ENCODE measurements at regions not wholly inside any gene's neighbourhood (a gene's known extent, or its start where the extent isn't known, plus 50 kb on each side); places are given as distances from the start of the nearest gene placed in this dataset.

DNA sequence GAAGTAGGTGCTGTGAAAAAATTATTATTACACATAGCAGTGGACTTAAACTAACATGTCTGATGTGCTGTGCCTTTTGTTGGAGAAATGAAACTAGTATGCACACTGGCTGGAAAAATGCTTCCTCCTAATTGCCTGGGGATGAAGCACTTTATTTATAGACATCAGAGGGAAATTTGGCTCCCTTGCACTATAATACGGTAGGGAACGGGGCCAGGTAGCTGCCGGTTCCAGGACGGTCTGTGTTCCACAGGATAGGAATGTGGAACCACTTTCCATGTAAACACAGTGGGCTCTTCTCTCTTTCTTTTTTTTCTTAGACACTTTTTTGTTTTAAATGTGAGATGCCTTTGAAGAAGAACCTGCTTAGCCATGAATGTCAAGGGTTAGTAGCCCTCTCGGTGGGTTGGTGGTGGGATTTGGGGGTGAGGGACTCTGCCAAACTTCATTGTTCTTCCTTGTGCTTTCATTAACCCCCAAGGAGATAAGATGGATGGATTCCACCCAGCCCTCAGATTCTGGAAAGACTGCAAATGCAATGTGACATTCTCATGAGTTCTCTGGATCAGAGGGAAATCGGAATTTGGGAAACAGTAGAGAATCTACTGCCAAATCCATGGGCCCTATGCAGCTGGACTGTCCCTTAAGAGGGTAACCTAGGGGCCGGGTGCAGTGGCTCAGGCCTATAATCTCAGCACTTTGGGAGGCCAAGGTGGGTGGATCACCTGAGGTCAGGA lies 58.0 kb upstream of the GSC start:
- Histone ChIP-seq H2AFZ (no peak overlapping the region), H3F3A (replicated peaks; ENCODE audit: low read depth) (no peaks in the 10 kb centered on the region), H3K27me3 (ENCODE audit: insufficient read depth) (no peaks in the 10 kb centered on the region), H3K4me3 (no peak overlapping the region), H3K9me2 (ENCODE audit: insufficient read depth) (no peaks in the 10 kb centered on the region), H3K79me2 (replicated peaks; ENCODE audit: insufficient read depth) (no peaks in the 10 kb centered on the region), H3K36me3 (ENCODE audit: insufficient read depth) (no peaks in the 10 kb centered on the region), H3K4me2 (no peak overlapping the region), H3K27ac (ENCODE audit: low read depth) (no peak overlapping the region), H4K20me1 (replicated peaks; ENCODE audit: insufficient read depth) (no peaks in the 10 kb centered on the region), H3K4me1 (ENCODE audit: insufficient read depth) (no peaks in the 10 kb centered on the region)
- Mint-ChIP-seq H3K27me3 (ENCODE audit: insufficient read depth, low read depth, poor library complexity) (peaks cover 4% of the 10 kb centered on the region), H3K36me3 (ENCODE audit: low read depth) (peaks cover 4% of the 10 kb centered on the region; the same call in 2 of the 3 replicates), H3K27ac (no peak overlapping the region), H3K9me3 (peaks cover 24% of the 10 kb centered on the region), H3K4me1 (no peaks in the 10 kb centered on the region; the same call in 2 of the 3 replicates), H3K4me3 (no peak overlapping the region)
- DNase-seq (ENCODE audit: low spot score) (no peak), ATAC-seq (no peak)
- no peak for TF ChIP-seq REST (IDR thresholded peaks at IDR 0.05; ENCODE audit: unreplicated experiment)
- TF ChIP-seq EZH2 (IDR thresholded peaks at IDR 0.05; ENCODE audit: low read depth, unreplicated experiment): no peak
- TF ChIP-seq, protein P1, sequence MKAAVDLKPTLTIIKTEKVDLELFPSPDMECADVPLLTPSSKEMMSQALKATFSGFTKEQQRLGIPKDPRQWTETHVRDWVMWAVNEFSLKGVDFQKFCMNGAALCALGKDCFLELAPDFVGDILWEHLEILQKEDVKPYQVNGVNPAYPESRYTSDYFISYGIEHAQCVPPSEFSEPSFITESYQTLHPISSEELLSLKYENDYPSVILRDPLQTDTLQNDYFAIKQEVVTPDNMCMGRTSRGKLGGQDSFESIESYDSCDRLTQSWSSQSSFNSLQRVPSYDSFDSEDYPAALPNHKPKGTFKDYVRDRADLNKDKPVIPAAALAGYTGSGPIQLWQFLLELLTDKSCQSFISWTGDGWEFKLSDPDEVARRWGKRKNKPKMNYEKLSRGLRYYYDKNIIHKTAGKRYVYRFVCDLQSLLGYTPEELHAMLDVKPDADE (IDR thresholded peaks at IDR 0.05): no peak
- TF ChIP-seq CREB1 (CRISPR knock-in tag; IDR thresholded peaks at IDR 0.05; ENCODE audit: low read depth): no peak
- no peak for TF ChIP-seq EZH2phosphoT487 (IDR thresholded peaks at IDR 0.05; ENCODE audit: unreplicated experiment)
- TF ChIP-seq ZNF114 (CRISPR knock-in tag; IDR thresholded peaks at IDR 0.05): no peak
- no peak for TF ChIP-seq POLR2AphosphoS5 (IDR thresholded peaks at IDR 0.05; ENCODE audit: low read depth)
- no peak for TF ChIP-seq JUNB (IDR thresholded peaks at IDR 0.05; ENCODE audit: unreplicated experiment)

- H3K4me1 Mint-ChIP-seq: no peaks in the 10 kb centered on the region; the same call in 2 of the 3 replicates
- ATAC-seq (no peak), DNase-seq (ENCODE audit: low spot score) (no peak)
- Histone ChIP-seq H3K4me2 (no peak overlapping the region), H3K4me3 (no peak overlapping the region), H4K20me1 (replicated peaks; ENCODE audit: insufficient read depth) (no peaks in the 10 kb centered on the region), H3K9me2 (ENCODE audit: insufficient read depth) (no peaks in the 10 kb centered on the region), H3F3A (replicated peaks; ENCODE audit: low read depth) (no peaks in the 10 kb centered on the region), H3K27me3 (ENCODE audit: insufficient read depth) (no peaks in the 10 kb centered on the region), H3K27ac (ENCODE audit: low read depth) (no peak overlapping the region), H3K79me2 (replicated peaks; ENCODE audit: insufficient read depth) (no peaks in the 10 kb centered on the region), H3K4me1 (ENCODE audit: insufficient read depth) (no peaks in the 10 kb centered on the region), H3K36me3 (ENCODE audit: insufficient read depth) (no peaks in the 10 kb centered on the region), H2AFZ (no peak overlapping the region)
- H3K9me3 Mint-ChIP-seq: peaks cover 24% of the 10 kb centered on the region
- H3K27ac Mint-ChIP-seq: no peak overlapping the region
- H3K27me3 Mint-ChIP-seq (ENCODE audit: insufficient read depth, low read depth, poor library complexity): peaks cover 4% of the 10 kb centered on the region
- no peak overlapping the region for H3K4me3 Mint-ChIP-seq
- peaks cover 4% of the 10 kb centered on the region; the same call in 2 of the 3 replicates for H3K36me3 Mint-ChIP-seq (ENCODE audit: low read depth)
- TF ChIP-seq JUNB (IDR thresholded peaks at IDR 0.05; ENCODE audit: unreplicated experiment): no peak
- TF ChIP-seq, protein P2, sequence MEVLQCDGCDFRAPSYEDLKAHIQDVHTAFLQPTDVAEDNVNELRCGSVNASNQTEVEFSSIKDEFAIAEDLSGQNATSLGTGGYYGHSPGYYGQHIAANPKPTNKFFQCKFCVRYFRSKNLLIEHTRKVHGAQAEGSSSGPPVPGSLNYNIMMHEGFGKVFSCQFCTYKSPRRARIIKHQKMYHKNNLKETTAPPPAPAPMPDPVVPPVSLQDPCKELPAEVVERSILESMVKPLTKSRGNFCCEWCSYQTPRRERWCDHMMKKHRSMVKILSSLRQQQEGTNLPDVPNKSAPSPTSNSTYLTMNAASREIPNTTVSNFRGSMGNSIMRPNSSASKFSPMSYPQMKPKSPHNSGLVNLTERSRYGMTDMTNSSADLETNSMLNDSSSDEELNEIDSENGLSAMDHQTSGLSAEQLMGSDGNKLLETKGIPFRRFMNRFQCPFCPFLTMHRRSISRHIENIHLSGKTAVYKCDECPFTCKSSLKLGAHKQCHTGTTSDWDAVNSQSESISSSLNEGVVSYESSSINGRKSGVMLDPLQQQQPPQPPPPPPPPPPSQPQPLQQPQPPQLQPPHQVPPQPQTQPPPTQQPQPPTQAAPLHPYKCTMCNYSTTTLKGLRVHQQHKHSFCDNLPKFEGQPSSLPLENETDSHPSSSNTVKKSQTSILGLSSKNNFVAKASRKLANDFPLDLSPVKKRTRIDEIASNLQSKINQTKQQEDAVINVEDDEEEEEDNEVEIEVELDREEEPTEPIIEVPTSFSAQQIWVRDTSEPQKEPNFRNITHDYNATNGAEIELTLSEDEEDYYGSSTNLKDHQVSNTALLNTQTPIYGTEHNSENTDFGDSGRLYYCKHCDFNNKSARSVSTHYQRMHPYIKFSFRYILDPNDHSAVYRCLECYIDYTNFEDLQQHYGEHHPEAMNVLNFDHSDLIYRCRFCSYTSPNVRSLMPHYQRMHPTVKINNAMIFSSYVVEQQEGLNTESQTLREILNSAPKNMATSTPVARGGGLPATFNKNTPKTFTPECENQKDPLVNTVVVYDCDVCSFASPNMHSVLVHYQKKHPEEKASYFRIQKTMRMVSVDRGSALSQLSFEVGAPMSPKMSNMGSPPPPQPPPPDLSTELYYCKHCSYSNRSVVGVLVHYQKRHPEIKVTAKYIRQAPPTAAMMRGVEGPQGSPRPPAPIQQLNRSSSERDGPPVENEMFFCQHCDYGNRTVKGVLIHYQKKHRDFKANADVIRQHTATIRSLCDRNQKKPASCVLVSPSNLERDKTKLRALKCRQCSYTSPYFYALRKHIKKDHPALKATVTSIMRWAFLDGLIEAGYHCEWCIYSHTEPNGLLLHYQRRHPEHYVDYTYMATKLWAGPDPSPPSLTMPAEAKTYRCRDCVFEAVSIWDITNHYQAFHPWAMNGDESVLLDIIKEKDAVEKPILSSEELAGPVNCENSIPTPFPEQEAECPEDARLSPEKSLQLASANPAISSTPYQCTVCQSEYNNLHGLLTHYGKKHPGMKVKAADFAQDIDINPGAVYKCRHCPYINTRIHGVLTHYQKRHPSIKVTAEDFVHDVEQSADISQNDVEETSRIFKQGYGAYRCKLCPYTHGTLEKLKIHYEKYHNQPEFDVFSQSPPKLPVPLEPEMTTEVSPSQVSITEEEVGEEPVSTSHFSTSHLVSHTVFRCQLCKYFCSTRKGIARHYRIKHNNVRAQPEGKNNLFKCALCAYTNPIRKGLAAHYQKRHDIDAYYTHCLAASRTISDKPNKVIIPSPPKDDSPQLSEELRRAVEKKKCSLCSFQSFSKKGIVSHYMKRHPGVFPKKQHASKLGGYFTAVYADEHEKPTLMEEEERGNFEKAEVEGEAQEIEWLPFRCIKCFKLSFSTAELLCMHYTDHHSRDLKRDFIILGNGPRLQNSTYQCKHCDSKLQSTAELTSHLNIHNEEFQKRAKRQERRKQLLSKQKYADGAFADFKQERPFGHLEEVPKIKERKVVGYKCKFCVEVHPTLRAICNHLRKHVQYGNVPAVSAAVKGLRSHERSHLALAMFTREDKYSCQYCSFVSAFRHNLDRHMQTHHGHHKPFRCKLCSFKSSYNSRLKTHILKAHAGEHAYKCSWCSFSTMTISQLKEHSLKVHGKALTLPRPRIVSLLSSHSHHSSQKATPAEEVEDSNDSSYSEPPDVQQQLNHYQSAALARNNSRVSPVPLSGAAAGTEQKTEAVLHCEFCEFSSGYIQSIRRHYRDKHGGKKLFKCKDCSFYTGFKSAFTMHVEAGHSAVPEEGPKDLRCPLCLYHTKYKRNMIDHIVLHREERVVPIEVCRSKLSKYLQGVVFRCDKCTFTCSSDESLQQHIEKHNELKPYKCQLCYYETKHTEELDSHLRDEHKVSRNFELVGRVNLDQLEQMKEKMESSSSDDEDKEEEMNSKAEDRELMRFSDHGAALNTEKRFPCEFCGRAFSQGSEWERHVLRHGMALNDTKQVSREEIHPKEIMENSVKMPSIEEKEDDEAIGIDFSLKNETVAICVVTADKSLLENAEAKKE (CRISPR knock-in tag; IDR thresholded peaks at IDR 0.05): no peak
- no peak for TF ChIP-seq ZNF331 (CRISPR knock-in tag; IDR thresholded peaks at IDR 0.05; ENCODE audit: low read depth)
Measured at GRCh38 chr14:94826774-94827173, 56.9 kb upstream of the GSC start.
